Stimulated activated effector memory CD8-positive, alpha-beta T cell treated with anti-CD3 and anti-CD28 coated beads, Interleukin-12 subunit alpha, Interleukin-12 subunit beta, amount 100 ng/mL, for 72 hours (primary cell): ENCODE measurements at regions not wholly inside any gene's neighbourhood (a gene's known extent, or its start where the extent isn't known, plus 50 kb on each side); places are given as distances from the start of the nearest gene placed in this dataset.

Source experiments
- ATAC-seq: fragments of 150-1000 bp; cut with Tn5 transposase; 2 replicates; pipeline ENCODE4 v1.10.0; 2021
- DNase-seq, 2 donors: peaks; one replicate each; pipeline ENCODE4 v3.0.0; 2021 to 2022; ENCODE audit warnings: low spot score in 2 of 2
- H3K27ac Mint-ChIP-seq: one replicate; pipeline ENCODE4 v1.8.0; 2022; ENCODE audit warnings: mild to moderate bottlenecking, mixed read lengths
- H3K36me3 Mint-ChIP-seq: one replicate; pipeline ENCODE4 v1.8.0; 2022; ENCODE audit warnings: mild to moderate bottlenecking, mixed read lengths
- H3K4me1 Mint-ChIP-seq: one replicate; pipeline ENCODE4 v1.8.0; 2022; ENCODE audit warnings: mixed read lengths
- H3K4me3 Mint-ChIP-seq: one replicate; pipeline ENCODE4 v1.8.0; 2022; ENCODE audit warnings: mild to moderate bottlenecking, mixed read lengths
- H3K9me3 Mint-ChIP-seq: one replicate; pipeline ENCODE4 v1.8.0; 2022; ENCODE audit warnings: mixed read lengths

- Mint-ChIP-seq H3K9me3 (no peaks in the 10 kb centered on the region), H3K27ac (no peak overlapping the region), H3K4me3 (no peak overlapping the region), H3K4me1 (no peaks in the 10 kb centered on the region), H3K36me3 (no peaks in the 10 kb centered on the region)
- DNase-seq: no peak
- no peak for ATAC-seq
Measured at GRCh38 chrX:13892856-13893255, 76.0 kb upstream of the GPM6B start.

- Mint-ChIP-seq H3K9me3 (no peaks in the 10 kb centered on the region), H3K4me3 (no peak overlapping the region), H3K36me3 (no peaks in the 10 kb centered on the region), H3K27ac (no peak overlapping the region), H3K4me1 (no peaks in the 10 kb centered on the region)
- DNase-seq (no peak), ATAC-seq (no peak)
Measured at GRCh38 chrX:13891377-13892140, 74.7 kb upstream of the GPM6B start.

- no peaks in the 10 kb centered on the region for H3K36me3 Mint-ChIP-seq
- no peak for ATAC-seq
- no peak for DNase-seq
- H3K4me1 Mint-ChIP-seq: no peaks in the 10 kb centered on the region
- no peak overlapping the region for H3K27ac Mint-ChIP-seq
- H3K4me3 Mint-ChIP-seq: no peak overlapping the region
- no peaks in the 10 kb centered on the region for H3K9me3 Mint-ChIP-seq
Measured at GRCh38 chrX:13890806-13891205, 73.9 kb upstream of the GPM6B start.

- Mint-ChIP-seq H3K9me3 (no peaks in the 10 kb centered on the region), H3K36me3 (no peaks in the 10 kb centered on the region), H3K4me3 (no peak overlapping the region), H3K27ac (no peak overlapping the region), H3K4me1 (no peaks in the 10 kb centered on the region)
- ATAC-seq: no peak
- DNase-seq: no peak
Measured at GRCh38 chrX:13888284-13888683, 71.4 kb upstream of the GPM6B start.

- H3K36me3 Mint-ChIP-seq: no peaks in the 10 kb centered on the region
- no peaks in the 10 kb centered on the region for H3K9me3 Mint-ChIP-seq
- H3K27ac Mint-ChIP-seq: no peak overlapping the region
- no peak overlapping the region for H3K4me3 Mint-ChIP-seq
- no peak for ATAC-seq
- no peaks in the 10 kb centered on the region for H3K4me1 Mint-ChIP-seq
- no peak for DNase-seq
Measured at GRCh38 chrX:13885591-13885990, 68.7 kb upstream of the GPM6B start.

- ATAC-seq (no peak), DNase-seq (no peak)
- Mint-ChIP-seq H3K27ac (no peak overlapping the region), H3K4me3 (no peak overlapping the region), H3K9me3 (no peaks in the 10 kb centered on the region), H3K36me3 (no peaks in the 10 kb centered on the region), H3K4me1 (no peaks in the 10 kb centered on the region)
Measured at GRCh38 chrX:13876652-13877051, 59.8 kb upstream of the GPM6B start.

GRCh38 chrX:13875572-13875971, 58.7 kb upstream of the GPM6B start:
- no peaks in the 10 kb centered on the region for H3K9me3 Mint-ChIP-seq
- ATAC-seq (no peak), DNase-seq (no peak)
- no peak overlapping the region for H3K4me3 Mint-ChIP-seq
- H3K36me3 Mint-ChIP-seq: no peaks in the 10 kb centered on the region
- H3K27ac Mint-ChIP-seq: no peak overlapping the region
- H3K4me1 Mint-ChIP-seq: no peaks in the 10 kb centered on the region

GRCh38 chrX:13868591-13868990, 51.7 kb upstream of the GPM6B start:
- no peaks in the 10 kb centered on the region for H3K9me3 Mint-ChIP-seq
- DNase-seq (no peak), ATAC-seq (no peak)
- H3K4me1 Mint-ChIP-seq: no peaks in the 10 kb centered on the region
- no peaks in the 10 kb centered on the region for H3K36me3 Mint-ChIP-seq
- no peak overlapping the region for H3K27ac Mint-ChIP-seq
- H3K4me3 Mint-ChIP-seq: no peak overlapping the region
